ENCODE measurements at regions not wholly inside any gene's neighbourhood (a gene's known extent, or its start where the extent isn't known, plus 50 kb on each side); places are given as distances from the start of the nearest gene placed in this dataset.

GRCh38 chr13:24050796-24051715 is 109.5 kb upstream of the SPATA13 start:
- TF ChIP-seq CTCF (optimal IDR thresholded peaks at IDR 0.05 in 1 of 3, IDR thresholded peaks at IDR 0.05 in 1 of 3, conservative IDR thresholded peaks at IDR 0.05 in 1 of 3; ENCODE audit: extremely low read depth in 1 of 3, insufficient read depth in 2 of 3, low read length in 3 of 3): no peak
- no peak for TF ChIP-seq EZH2 (IDR thresholded peaks at IDR 0.05; ENCODE audit: low read length)
